ENCODE measurements at regions not wholly inside any gene's neighbourhood (a gene's known extent, or its start where the extent isn't known, plus 50 kb on each side); places are given as distances from the start of the nearest gene placed in this dataset.

GRCh38 chr11:116070520-116070919, 566.3 kb upstream of the CADM1 start:
- TF ChIP-seq CTCF (IDR thresholded peaks at IDR 0.05) (no peak), POLR2A (IDR thresholded peaks at IDR 0.05) (no peak)
